IMR-90 (cell line): ENCODE measurements at regions not wholly inside any gene's neighbourhood (a gene's known extent, or its start where the extent isn't known, plus 50 kb on each side); places are given as distances from the start of the nearest gene placed in this dataset.

ENCODE experiments used
- ATAC-seq: fragments of 200-7000 bp; cut with Tn5 transposase; 2 replicates; pipeline ENCODE4 v1.9.1; 2020; ENCODE audit warnings: low read depth, mild to moderate bottlenecking, moderate library complexity
- BruUV-seq: library from RNA; stranded (reverse); fragments of 400-500 nt; replicated peaks from 2 replicates; lab custom pipeline; 2021; lab: Mats Ljungman, UMichigan
- CTCF ChIA-PET: fragments of 300-600 bp; formaldehyde crosslinking; extraction: SDS; loops from one replicate; lab custom pipeline; 2021; ENCODE audit warnings: antibody characterized with exemption; lab: Yijun Ruan, JAX
- POLR2A ChIA-PET: fragments of 300-600 bp; sonication (Branson Sonifier 250); formaldehyde crosslinking; loops from one replicate; lab custom pipeline; 2022; ENCODE audit warnings: antibody characterized with exemption; ENCODE audit not compliant: unreplicated experiment; lab: Charles Lee
- DNase-seq: peaks from one replicate; pipeline ENCODE4 v3.0.0; 2013
- H2AFZ ChIP-seq: replicated peaks from 2 replicates; pipeline ENCODE3; 2013; ENCODE audit warnings: low read length, mild to moderate bottlenecking; ENCODE audit not compliant: poor library complexity
- H2AK5ac ChIP-seq: 2 replicates; pipeline ENCODE4 v1.6.1; 2013; ENCODE audit warnings: low read depth, low read length, inconsistent platforms
- H2AK9ac ChIP-seq: replicated peaks from 2 replicates; pipeline ENCODE3; 2013; ENCODE audit warnings: mild to moderate bottlenecking, low read depth, low read length, moderate library complexity; ENCODE audit not compliant: poor library complexity
- H2BK120ac ChIP-seq: 2 replicates; pipeline ENCODE4 v1.6.1; 2013; ENCODE audit warnings: low read depth, low read length, inconsistent platforms
- H2BK15ac ChIP-seq: 3 replicates; pipeline ENCODE4 v1.6.1; 2013; ENCODE audit warnings: low read depth, low read length, inconsistent platforms
- H2BK20ac ChIP-seq: 2 replicates; pipeline ENCODE4 v1.6.1; 2013; ENCODE audit warnings: low read depth, mild to moderate bottlenecking, inconsistent platforms, low read length, moderate library complexity
- H2BK5ac ChIP-seq: 2 replicates; pipeline ENCODE4 v1.6.1; 2013; ENCODE audit warnings: mild to moderate bottlenecking, low read depth, low read length, inconsistent platforms; ENCODE audit not compliant: poor library complexity, severe bottlenecking
- H3K14ac ChIP-seq: replicated peaks from 2 replicates; pipeline ENCODE4 v1.6.1; 2013; ENCODE audit warnings: low read depth, low read length, inconsistent platforms
- H3K18ac ChIP-seq: 2 replicates; pipeline ENCODE4 v1.6.1; 2013; ENCODE audit warnings: low read depth, low read length, control low read depth
- H3K23ac ChIP-seq: 2 replicates; pipeline ENCODE4 v1.6.1; 2013; ENCODE audit warnings: low read depth, low read length, inconsistent platforms
- H3K27ac ChIP-seq: 2 replicates; pipeline ENCODE4 v1.5.1; 2013; ENCODE audit warnings: mild to moderate bottlenecking, control low read depth, low read length; ENCODE audit not compliant: insufficient read depth
- H3K27me3 ChIP-seq: 2 replicates; pipeline ENCODE4 v1.6.1; 2013; ENCODE audit warnings: low read length; ENCODE audit not compliant: control insufficient read depth, insufficient read depth
- H3K36me3 ChIP-seq: 2 replicates; pipeline ENCODE4 v1.6.1; 2013; ENCODE audit warnings: low read length, mixed read lengths; ENCODE audit not compliant: control insufficient read depth, insufficient read depth
- H3K4ac ChIP-seq: 2 replicates; pipeline ENCODE4 v1.6.1; 2013; ENCODE audit warnings: low read depth, low read length, inconsistent platforms
- H3K4me1 ChIP-seq: 2 replicates; pipeline ENCODE4 v1.6.1; 2013; ENCODE audit warnings: low read length, mixed read lengths; ENCODE audit not compliant: control insufficient read depth, insufficient read depth
- H3K4me2 ChIP-seq: 2 replicates; pipeline ENCODE4 v1.6.1; 2013; ENCODE audit warnings: low read depth, mild to moderate bottlenecking, control low read depth, low read length, moderate library complexity
- H3K4me3 ChIP-seq: 2 replicates; pipeline ENCODE4 v1.5.1; 2013; ENCODE audit warnings: low read depth, mild to moderate bottlenecking, control low read depth, low read length, moderate library complexity; ENCODE audit not compliant: insufficient read depth
- H3K56ac ChIP-seq: 2 replicates; pipeline ENCODE4 v1.6.1; 2013; ENCODE audit warnings: low read length, inconsistent platforms; ENCODE audit not compliant: insufficient read depth; ENCODE audit errors: extremely low read depth
- H3K79me1 ChIP-seq, 2 experiments: 2 replicates each; pipeline ENCODE4 v1.6.1; 2013; ENCODE audit warnings: low read length in 2 of 2, inconsistent platforms in 1 of 2, low read depth in 1 of 2
- H3K9ac ChIP-seq: 2 replicates; pipeline ENCODE4 v1.6.1; 2013; ENCODE audit warnings: low read depth, low read length, control low read depth
- H3K9me1 ChIP-seq: 2 replicates; pipeline ENCODE4 v1.6.1; 2013; ENCODE audit warnings: low read length, inconsistent platforms; ENCODE audit not compliant: insufficient read depth
- H3K9me3 ChIP-seq: 2 replicates; pipeline ENCODE4 v1.6.1; 2013; ENCODE audit warnings: low read length; ENCODE audit not compliant: control insufficient read depth, insufficient read depth
- H4K20me1 ChIP-seq: 2 replicates; pipeline ENCODE4 v1.6.1; 2013; ENCODE audit warnings: low read length, inconsistent platforms; ENCODE audit not compliant: insufficient read depth
- H4K5ac ChIP-seq: 2 replicates; pipeline ENCODE4 v1.6.1; 2013; ENCODE audit warnings: mild to moderate bottlenecking, low read depth, low read length, control low read depth
- H4K8ac ChIP-seq, 2 experiments: 2 replicates each; pipeline ENCODE4 v1.6.1; 2013; ENCODE audit warnings: low read depth in 2 of 2, low read length in 2 of 2, control low read depth in 1 of 2, inconsistent platforms in 1 of 2
- H4K91ac ChIP-seq: 2 replicates; pipeline ENCODE4 v1.6.1; 2013; ENCODE audit warnings: low read depth, low read length, inconsistent platforms; ENCODE audit not compliant: insufficient read depth
- BHLHE40 ChIP-seq: fragments of 150-350 bp; IDR thresholded peaks from 2 replicates; pipeline ENCODE4 v1.6.1; 2016; ENCODE audit warnings: mild to moderate bottlenecking, low read depth, low read length
- CEBPB ChIP-seq: IDR thresholded peaks from 2 replicates; pipeline ENCODE4 v1.6.1; 2012; ENCODE audit warnings: low read depth, low read length, improper control_type of control experiment
- CHD1 ChIP-seq: IDR thresholded peaks from 2 replicates; pipeline ENCODE4 v1.6.1; 2012; ENCODE audit warnings: low read depth, low read length, improper control_type of control experiment
- CTCF ChIP-seq: conservative IDR thresholded peaks from 2 replicates; pipeline ENCODE4 v1.5.1; 2012; ENCODE audit warnings: mild to moderate bottlenecking, low read depth, low read length, improper control_type of control experiment
- ELK1 ChIP-seq: fragments of 150-350 bp; IDR thresholded peaks from 2 replicates; pipeline ENCODE4 v1.6.1; 2016; ENCODE audit warnings: low read depth, mild to moderate bottlenecking, low read length, moderate library complexity, borderline replicate concordance
- FOS ChIP-seq: fragments of 150-350 bp; IDR thresholded peaks from 2 replicates; pipeline ENCODE4 v1.6.1; 2016; ENCODE audit warnings: low read depth, low read length
- MAFK ChIP-seq: IDR thresholded peaks from 2 replicates; pipeline ENCODE4 v1.6.1; 2012; ENCODE audit warnings: low read depth, low read length, improper control_type of control experiment
- MAZ ChIP-seq: IDR thresholded peaks from 2 replicates; pipeline ENCODE4 v1.6.1; 2012; ENCODE audit warnings: low read depth, mild to moderate bottlenecking, low read length, improper control_type of control experiment, moderate library complexity, borderline replicate concordance
- MXI1 ChIP-seq: IDR thresholded peaks from 2 replicates; pipeline ENCODE4 v1.6.1; 2012; ENCODE audit warnings: low read depth, mild to moderate bottlenecking, low read length, moderate library complexity, borderline replicate concordance
- NFE2L2 ChIP-seq: fragments of 150-350 bp; IDR thresholded peaks from 2 replicates; pipeline ENCODE4 v1.6.1; 2016; ENCODE audit warnings: low read depth, mild to moderate bottlenecking, low read length
- POLR2A ChIP-seq: IDR thresholded peaks from 2 replicates; pipeline ENCODE4 v1.6.1; 2012; ENCODE audit warnings: mild to moderate bottlenecking, low read depth, low read length
- RAD21 ChIP-seq: IDR thresholded peaks from 2 replicates; pipeline ENCODE4 v1.6.1; 2012; ENCODE audit warnings: low read length, improper control_type of control experiment
- RCOR1 ChIP-seq: IDR thresholded peaks from 2 replicates; pipeline ENCODE4 v1.6.1; 2012; ENCODE audit warnings: mild to moderate bottlenecking, low read length, improper control_type of control experiment; ENCODE audit not compliant: insufficient replicate concordance
- RFX5 ChIP-seq: IDR thresholded peaks from 2 replicates; pipeline ENCODE4 v1.8.0; 2012; ENCODE audit warnings: low read depth, mild to moderate bottlenecking, low read length, moderate library complexity
- SMC3 ChIP-seq: fragments of 150-350 bp; IDR thresholded peaks from 2 replicates; pipeline ENCODE4 v1.6.1; 2016; ENCODE audit warnings: low read depth, mild to moderate bottlenecking, antibody characterized with exemption, low read length, moderate library complexity
- WGBS, 2 experiments: methylation state at CpG; one replicate each; pipeline versions ENCODE4 v1.1.5 to v1.1.7; 2013; ENCODE audit warnings: missing lambda C conversion rate in 2 of 2; ENCODE audit not compliant: insufficient read length in 1 of 2; ENCODE audit errors: extremely low coverage in 2 of 2; 5-methylcytosine and 5-hydroxymethylcytosine counted together
- dilution Hi-C: fragments of 300-500 bp; cut with HindIII; formaldehyde crosslinking; loops from one replicate; pipeline ENCODE4 v1.14.3; 2018; ENCODE audit warnings: low sequenced_read_pairs; ENCODE audit not compliant: unreplicated experiment
- in situ Hi-C: fragments of 300-500 bp; cut with MboI; formaldehyde crosslinking; loops from 3 replicates; pipeline ENCODE4 v1.14.3; 2019; ENCODE audit warnings: low sequenced_read_pairs, inconsistent platforms, mixed read lengths
- intact Hi-C: fragments of 100-400 bp; cut with micrococcal nuclease; formaldehyde crosslinking; loops from 2 replicates; pipeline ENCODE4 v1.10.0; 2022

GRCh38 chr2:875687-876615, 74.7 kb upstream of the SNTG2 start:
- CTCF ChIA-PET, result no interaction called here
- no peak overlapping the region for H3K4ac ChIP-seq
- DNase-seq (no peak), ATAC-seq (no peak)
- H3K4me1 ChIP-seq, result no peaks in the 10 kb centered on the region
- no peak overlapping the region for H2BK15ac ChIP-seq
- WGBS, 2 experiments, result 58% methylated on average over 9 of the region's 23 CpGs; no CpG with 5 or more reads in 1 of the 2 experiments
- H2BK5ac ChIP-seq, result no peak overlapping the region
- H3K9me3 ChIP-seq, result peaks cover 39% of the 10 kb centered on the region
- no peak overlapping the region for H2BK120ac ChIP-seq
- no peak overlapping the region for H4K8ac ChIP-seq
- no TSS peak for BruUV-seq
- H4K5ac ChIP-seq, result no peak overlapping the region
- H3K79me1 ChIP-seq, result no peaks in the 10 kb centered on the region
- H3K56ac ChIP-seq, result no peak overlapping the region
- no peaks in the 10 kb centered on the region for H3K9me1 ChIP-seq
- no peak overlapping the region for H3K4me2 ChIP-seq
- H2AK5ac ChIP-seq, result no peak overlapping the region
- in situ Hi-C loops (no loop called here), dilution Hi-C loops (no loop called here), intact Hi-C loops (no loop called here)
- no peaks in the 10 kb centered on the region for H3K36me3 ChIP-seq
- H3K14ac ChIP-seq, result no peak overlapping the region
- H3K4me3 ChIP-seq, result no peak overlapping the region
- no peak overlapping the region for H2AFZ ChIP-seq
- H3K23ac ChIP-seq, result no peak overlapping the region
- POLR2A ChIA-PET, result no interaction called here
- H4K91ac ChIP-seq, result no peak overlapping the region
- no peak overlapping the region for H3K18ac ChIP-seq
- no peak overlapping the region for H3K27ac ChIP-seq
- no peaks in the 10 kb centered on the region for H3K27me3 ChIP-seq
- H3K9ac ChIP-seq, result no peak overlapping the region
- H2BK20ac ChIP-seq, result no peak overlapping the region
- H2AK9ac ChIP-seq, result no peak overlapping the region
- no peaks in the 10 kb centered on the region for H4K20me1 ChIP-seq
- no peak for TF ChIP-seq MAZ
- no peak for TF ChIP-seq MAFK
- no peak for TF ChIP-seq POLR2A
- no peak for TF ChIP-seq RAD21
- TF ChIP-seq SMC3, result no peak
- TF ChIP-seq CHD1, result no peak
- no peak for TF ChIP-seq CEBPB
- TF ChIP-seq MXI1, result no peak
- no peak for TF ChIP-seq RCOR1
- no peak for TF ChIP-seq ELK1
- no peak for TF ChIP-seq CTCF
- TF ChIP-seq BHLHE40, result no peak
- no peak for TF ChIP-seq FOS
- no peak for TF ChIP-seq NFE2L2
- TF ChIP-seq RFX5, result no peak
